ENCODE measurements at regions not wholly inside any gene's neighbourhood (a gene's known extent, or its start where the extent isn't known, plus 50 kb on each side); places are given as distances from the start of the nearest gene placed in this dataset.
"Not testable (repeated sequence)": the region's sequence is repeated elsewhere in the genome, so short reads cannot be mapped to it uniquely, and the experiment has no call there.

GRCh38 chr12:125353002-125353401, 287.8 kb downstream of the AACS start:
- not testable (repeated sequence) for TF ChIP-seq POLR2A (IDR thresholded peaks at IDR 0.05; ENCODE audit: low read depth); POLR2AphosphoS5 (IDR thresholded peaks at IDR 0.05); CTCF (IDR thresholded peaks at IDR 0.05); EP300 (IDR thresholded peaks at IDR 0.05)
